Eye (tissue), 1 donor: ENCODE measurements at regions not wholly inside any gene's neighbourhood (a gene's known extent, or its start where the extent isn't known, plus 50 kb on each side); places are given as distances from the start of the nearest gene placed in this dataset.
"Not testable (repeated sequence)": the region's sequence is repeated elsewhere in the genome, so short reads cannot be mapped to it uniquely, and the experiment has no call there.

ENCODE experiments used
- DNase-seq: peaks from one replicate; pipeline ENCODE4 v3.0.0-alpha.2; 2015

- not testable (repeated sequence) for DNase-seq
These were observed 93.6 kb upstream of the PLGLB2 start for GRCh38 chr2:87654136-87654814.

GRCh38 chr2:87657915-87658314, 90.0 kb upstream of the PLGLB2 start:
- not testable (repeated sequence) for DNase-seq

GRCh38 chr2:87658357-87658756, 89.5 kb upstream of the PLGLB2 start:
- DNase-seq: not testable (repeated sequence)

GRCh38 chr2:87658976-87659375, 88.9 kb upstream of the PLGLB2 start:
- not testable (repeated sequence) for DNase-seq

- not testable (repeated sequence) for DNase-seq
These were observed 87.7 kb upstream of the PLGLB2 start for GRCh38 chr2:87660164-87660563.

GRCh38 chr2:87662316-87663290, 85.3 kb upstream of the PLGLB2 start:
- peak; percentile 1 for DNase-seq

GRCh38 chr2:87663347-87663746, 84.5 kb upstream of the PLGLB2 start:
- DNase-seq: not testable (repeated sequence)

- not testable (repeated sequence) for DNase-seq
These were observed 80.9 kb upstream of the PLGLB2 start for GRCh38 chr2:87667027-87667426.

GRCh38 chr2:87668361-87668760, 79.5 kb upstream of the PLGLB2 start:
- DNase-seq: not testable (repeated sequence)

- not testable (repeated sequence) for DNase-seq
These were observed 78.2 kb upstream of the PLGLB2 start for GRCh38 chr2:87669633-87670231.

- DNase-seq: not testable (repeated sequence)
These were observed 75.5 kb upstream of the PLGLB2 start for GRCh38 chr2:87672404-87672803.

- not testable (repeated sequence) for DNase-seq
These were observed 73.2 kb upstream of the PLGLB2 start for GRCh38 chr2:87674729-87675128.

- not testable (repeated sequence) for DNase-seq
These were observed 72.4 kb upstream of the PLGLB2 start for GRCh38 chr2:87675487-87675886.

- not testable (repeated sequence) for DNase-seq
These were observed 70.4 kb upstream of the PLGLB2 start for GRCh38 chr2:87677421-87677923.

- DNase-seq: not testable (repeated sequence)
These were observed 69.1 kb upstream of the PLGLB2 start for GRCh38 chr2:87678742-87679173.

GRCh38 chr2:87679950-87680349, 67.9 kb upstream of the PLGLB2 start:
- not testable (repeated sequence) for DNase-seq

GRCh38 chr2:87680691-87681090, 67.2 kb upstream of the PLGLB2 start:
- not testable (repeated sequence) for DNase-seq

GRCh38 chr2:87683451-87683850, 64.4 kb upstream of the PLGLB2 start:
- DNase-seq: not testable (repeated sequence)

- not testable (repeated sequence) for DNase-seq
These were observed 63.9 kb upstream of the PLGLB2 start for GRCh38 chr2:87683961-87684360.

GRCh38 chr2:87685558-87685957, 62.3 kb upstream of the PLGLB2 start:
- peak; percentile 1 for DNase-seq

- not testable (repeated sequence) for DNase-seq
These were observed 60.9 kb upstream of the PLGLB2 start for GRCh38 chr2:87686873-87687549.

- DNase-seq: not testable (repeated sequence)
These were observed 60.2 kb upstream of the PLGLB2 start for GRCh38 chr2:87687550-87688270.
